DMS53 treated with DMSO at 0.1 percent for 48 hours (cell line): ENCODE measurements at regions not wholly inside any gene's neighbourhood (a gene's known extent, or its start where the extent isn't known, plus 50 kb on each side); places are given as distances from the start of the nearest gene placed in this dataset.

Experiments
- DNase-seq: peaks from one replicate; lab custom pipeline; 2025; ENCODE audit not compliant: unreplicated experiment; lab: John Stamatoyannopoulos, UW

DNA sequence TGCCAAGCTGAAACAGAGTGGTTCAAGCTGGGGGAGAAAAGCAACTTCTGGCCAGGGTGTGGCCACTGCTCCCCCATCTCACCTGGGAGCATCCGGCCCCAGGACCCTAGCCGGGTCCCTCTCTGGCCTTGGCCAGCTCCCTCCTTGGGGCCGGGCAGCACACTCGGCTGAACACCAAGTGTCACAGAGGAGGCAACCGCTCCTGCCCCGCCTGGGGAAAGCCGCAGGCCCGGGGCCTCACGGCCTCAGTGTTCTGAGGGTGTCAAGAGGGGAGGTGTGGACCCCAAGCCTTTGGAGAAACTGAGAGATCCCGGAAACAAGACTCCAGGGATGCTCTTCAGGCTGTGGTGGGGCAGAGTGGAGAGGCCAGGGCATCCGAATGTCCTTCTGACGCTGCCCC lies 88.4 kb downstream of the ENGASE start:
- DNase-seq = no peak

DNA sequence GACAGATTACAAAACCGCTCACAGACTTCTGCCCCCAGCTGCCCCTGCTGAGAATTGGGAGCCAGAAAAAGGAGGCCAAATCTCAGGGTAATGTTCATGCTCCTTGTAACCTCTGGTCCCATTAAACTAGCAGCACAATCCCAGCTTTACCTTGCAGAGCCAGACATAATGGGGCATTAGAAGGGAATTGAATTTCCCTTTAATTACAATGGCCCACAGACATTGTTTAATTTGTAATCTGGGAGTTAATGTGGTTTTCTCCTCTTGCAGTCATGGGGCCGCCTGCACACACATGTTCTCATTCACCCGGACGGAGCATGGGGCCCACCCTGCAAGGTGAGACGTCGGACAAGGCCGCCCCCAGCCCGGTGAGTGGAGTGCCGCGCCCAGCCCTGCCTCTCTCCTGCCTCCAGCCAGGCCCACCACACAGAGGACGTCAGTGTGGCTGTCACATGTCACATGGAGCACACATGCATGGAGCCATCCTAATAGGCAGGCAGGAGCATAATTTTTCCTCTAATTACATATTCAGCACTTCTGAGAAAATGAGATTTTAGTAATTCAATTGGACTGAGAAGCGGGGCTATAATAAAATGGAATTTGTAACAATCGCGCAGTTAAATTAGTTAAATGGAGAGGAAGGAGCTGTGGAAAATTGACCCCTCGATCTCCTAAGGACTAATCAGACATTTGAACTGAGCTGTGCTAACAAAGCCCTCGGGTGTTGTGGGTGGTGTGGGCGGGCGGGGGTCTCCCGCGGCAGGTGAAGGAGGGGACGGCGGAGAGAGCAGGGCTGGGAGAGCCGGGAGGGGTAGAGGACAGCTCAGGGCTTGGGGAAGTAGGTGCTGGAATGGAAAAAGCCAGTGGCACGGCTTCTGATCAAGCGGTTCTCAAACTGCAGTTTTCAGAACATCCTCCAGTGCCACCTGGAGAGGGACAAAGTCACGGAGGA lies 87.7 kb downstream of the ENGASE start:
- no peak for DNase-seq

DNA sequence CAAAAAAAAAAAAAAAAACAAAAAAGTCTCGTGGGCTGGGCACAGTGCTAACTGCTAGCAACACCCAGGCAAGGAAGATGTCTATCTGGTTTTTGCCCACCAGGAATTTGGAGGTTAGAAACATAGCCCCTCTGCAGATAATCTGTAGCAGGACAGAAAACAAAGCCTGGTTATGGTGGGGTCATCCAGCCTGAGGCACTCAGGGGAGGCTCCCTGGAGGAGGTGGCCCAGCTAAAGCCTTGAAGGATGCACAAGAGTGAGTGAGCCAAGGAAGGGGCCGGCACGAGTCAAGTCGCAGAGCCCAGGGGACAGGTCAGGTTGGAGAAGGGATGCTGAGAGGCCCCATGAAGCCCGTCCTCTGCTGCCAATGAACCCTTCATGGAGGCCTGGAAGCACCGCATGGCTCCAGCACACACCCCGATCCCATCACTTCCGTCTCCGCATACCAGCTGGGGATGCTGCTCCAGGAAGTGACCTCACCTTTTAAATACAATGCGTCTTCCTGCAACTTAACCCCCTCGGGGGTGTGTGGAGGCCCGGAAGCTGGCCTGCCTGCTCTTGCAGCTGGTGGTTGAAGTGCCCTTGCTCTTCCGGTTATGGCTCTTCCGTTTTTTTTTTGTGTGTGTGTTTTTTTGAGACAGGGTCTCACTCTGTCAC lies 86.5 kb downstream of the ENGASE start:
- no peak for DNase-seq

DNA sequence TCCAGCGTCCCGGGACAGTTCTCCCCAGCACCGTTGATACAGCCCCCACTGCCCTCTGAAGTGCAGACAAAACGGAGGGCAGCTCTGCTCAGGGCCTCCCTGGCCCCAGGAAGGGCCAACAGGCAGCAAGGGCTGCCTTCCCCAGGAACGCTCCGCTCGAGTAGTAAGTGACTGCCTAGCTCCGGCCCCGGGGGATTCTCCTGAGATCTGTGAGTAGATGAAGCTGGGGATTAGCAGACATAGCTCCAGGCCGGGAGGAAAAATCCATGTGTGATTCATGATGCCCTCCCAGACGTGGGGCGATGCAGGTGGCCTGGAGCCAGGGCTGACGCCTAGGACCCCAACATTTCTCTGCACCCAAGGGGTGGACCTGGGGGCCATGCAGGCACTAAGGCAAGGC lies 85.3 kb downstream of the ENGASE start:
- DNase-seq = no peak

DNA sequence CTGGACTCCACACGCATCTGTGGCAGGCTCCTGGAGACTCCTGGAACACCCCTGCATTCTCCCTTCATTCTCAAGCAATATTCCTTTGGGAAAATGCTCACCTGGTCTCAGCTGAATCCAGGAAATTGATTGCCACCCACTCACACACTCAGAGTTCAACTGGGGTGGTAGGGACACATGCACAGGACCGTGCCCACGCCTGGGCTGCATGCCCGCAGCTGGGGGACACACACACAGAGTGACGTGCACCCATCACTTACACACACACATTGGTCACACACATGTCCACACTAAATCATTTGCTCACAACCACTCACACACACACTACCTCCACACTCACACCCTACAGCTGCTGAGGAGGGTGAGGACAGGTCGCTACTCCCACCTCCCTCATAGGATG lies 84.8 kb downstream of the ENGASE start:
- no peak for DNase-seq

DNA sequence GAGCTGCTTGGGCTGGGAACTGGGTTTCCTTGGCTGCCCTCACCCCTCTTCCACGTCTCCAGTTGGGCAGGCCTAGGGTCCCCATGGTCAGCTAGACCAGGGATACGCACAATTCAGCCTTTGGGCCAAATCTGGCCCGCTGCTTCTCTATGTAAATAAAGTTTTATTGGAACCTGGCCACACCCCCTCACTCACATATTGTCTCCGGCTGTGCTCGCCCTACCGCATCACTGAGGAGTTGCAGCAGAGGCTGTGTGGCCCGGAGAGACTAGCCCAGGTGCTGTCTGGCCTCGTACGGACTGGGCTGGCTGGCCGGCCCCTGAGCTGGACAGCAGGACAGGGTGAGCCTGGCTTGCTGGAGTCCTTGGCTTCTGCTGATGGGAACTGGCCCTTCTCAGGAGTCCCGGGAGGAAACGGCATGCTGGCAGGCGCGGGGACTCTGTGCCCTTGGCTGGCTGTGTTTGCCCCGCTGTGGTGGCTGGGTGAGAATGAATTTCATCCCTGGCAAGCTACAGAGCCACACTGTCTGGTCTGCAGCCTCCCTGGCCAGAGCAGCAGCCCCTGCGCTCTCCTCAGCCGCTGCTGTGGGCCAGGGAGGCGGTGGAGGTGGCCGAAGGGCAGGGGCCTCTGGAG lies 82.0 kb downstream of the ENGASE start:
- DNase-seq = no peak

DNA sequence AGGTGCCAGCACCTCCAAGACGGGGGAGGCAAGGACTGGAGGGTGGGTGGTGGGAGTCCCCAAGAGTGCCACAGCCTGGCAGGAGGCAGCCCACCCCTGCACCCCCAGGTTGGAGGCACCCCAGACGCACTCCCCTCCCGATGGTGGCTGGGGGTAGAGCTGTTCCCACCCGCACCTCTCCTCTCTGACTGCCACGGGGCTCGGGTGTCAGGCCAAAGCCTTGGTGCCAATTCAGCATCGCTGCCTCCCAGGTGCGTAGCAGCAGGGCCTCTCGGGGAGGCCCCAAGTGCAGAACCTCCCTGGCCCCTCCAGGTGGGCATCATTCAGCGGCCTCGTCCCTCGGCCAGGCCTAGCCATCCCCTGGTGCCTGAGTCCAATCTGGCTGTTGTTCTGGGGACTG lies 81.1 kb downstream of the ENGASE start:
- DNase-seq = no peak

DNA sequence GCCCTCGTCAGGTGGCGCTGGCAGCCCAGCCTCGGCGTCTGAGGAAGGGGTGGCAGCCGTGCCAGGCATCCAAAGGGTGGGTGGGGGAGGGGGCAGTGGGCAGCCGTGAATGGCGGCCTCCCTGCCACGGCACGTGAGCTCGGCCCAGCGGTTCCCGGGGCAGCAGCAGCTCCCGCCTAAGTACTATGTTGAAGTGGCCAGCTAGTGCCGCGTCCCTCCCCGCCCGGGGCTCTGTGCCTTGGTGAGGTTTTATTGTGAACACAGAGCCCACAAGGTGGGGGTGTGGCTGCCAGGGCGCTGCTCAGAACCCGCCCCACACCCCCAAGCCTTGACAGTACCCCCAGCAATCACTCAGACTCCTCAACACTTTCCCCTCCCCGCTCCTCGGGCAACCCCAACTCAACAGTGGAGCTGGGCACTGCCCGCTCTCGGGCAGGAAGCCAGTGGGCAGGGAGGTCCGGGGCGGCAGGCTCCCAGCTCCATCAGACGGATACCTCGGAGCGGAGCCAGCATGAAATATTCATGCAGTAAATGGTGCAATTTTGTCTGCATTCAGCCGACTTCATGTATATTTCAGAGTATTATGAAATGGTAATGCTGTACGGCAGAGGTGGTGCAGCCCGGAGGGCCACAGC lies 80.4 kb downstream of the ENGASE start:
- no peak for DNase-seq

DNA sequence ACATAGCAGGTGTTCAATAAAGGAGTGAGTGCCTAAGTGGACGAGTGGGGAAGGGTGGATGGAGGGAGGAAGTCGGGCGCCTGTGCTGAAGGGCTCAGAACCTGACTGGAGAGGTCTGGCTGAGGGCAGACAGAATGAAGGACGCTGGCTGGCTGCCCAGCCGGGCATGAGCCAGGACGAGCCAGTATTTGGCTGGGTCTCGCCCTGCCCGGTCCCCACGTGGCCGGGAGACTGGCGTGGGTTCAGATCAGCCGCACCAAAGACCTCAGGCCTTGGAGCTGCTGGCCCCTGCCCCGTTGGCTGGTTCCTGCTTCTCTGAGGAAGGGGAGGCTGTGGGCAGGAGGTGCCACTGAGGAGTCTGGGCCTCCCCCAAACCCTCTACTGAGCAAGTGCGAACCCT lies 79.8 kb downstream of the ENGASE start:
- no peak for DNase-seq

DNA sequence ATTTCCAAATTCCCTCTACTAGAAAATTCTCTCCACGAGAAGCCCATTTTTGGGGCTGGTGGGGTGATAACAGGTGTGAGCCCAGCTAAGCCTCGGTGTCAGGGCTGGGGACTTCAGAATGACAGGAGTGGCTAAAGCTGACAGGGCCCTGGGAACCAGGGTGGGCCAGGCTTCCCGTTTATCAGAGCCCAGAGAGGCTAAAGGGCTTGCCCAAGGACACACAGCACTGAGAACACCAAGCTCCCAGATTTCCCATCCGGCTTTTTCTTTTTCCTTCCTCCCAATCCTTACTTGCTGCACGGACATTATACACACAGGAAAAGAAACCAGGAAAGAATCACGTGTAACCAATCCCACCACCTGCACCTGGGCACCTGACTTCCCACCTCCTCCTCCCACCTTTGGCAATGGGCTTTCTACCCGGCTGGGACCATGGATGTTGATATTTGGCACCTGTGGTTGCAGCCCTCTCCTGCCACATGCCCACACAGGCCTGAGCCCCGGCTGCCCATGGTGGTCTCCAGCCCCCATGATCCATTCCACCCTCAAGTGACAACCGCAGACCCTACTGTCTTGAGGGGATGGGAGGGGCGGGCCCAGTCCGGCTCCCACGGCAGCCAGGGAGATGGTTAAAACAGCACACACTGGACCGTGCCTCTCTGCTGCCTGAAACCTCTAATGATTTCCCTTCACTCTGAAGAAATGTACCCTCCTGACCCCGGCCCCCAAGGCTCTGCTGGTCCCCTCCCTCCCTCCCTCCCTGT lies 78.9 kb downstream of the ENGASE start:
- DNase-seq = no peak

DNA sequence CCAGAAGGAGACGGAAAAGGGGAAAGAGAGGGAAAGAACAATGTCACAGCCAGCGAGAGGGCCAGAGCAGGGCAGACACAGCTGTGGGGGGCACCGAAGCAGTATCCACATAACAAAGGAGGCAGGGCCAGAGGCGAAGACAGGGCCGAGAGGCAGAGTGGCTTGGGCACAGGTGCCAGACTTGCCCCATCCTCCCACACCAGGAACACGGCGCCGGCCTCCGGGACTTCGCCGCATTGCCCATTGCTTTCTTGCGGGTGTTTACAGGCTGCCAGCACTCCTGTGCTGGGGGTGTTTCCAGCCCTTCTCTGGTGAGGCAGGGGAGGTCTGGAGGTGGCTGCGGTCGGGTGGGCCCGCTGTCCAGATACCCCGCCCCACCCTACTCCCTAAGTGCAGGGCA lies 78.0 kb downstream of the ENGASE start:
- DNase-seq = no peak

DNA sequence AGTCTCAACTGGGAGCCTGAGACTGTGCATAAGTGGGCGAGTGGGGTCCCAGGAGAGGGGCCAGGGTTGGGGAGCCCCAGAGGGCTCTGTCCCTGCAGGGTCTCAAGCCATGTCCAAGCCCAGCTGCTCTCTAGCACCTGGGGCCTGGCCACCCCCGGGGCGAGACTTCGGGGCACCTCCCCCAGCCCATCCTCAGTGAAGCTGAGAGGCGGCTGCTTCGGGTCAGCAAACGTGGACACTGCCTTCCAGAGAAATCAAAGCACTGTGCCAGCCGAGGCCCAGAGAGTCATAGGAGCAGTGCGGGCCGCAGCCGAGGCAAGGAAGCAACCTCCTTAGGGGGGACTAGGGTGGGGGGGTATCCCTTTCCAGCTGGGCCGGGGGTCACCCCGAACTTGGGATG lies 77.5 kb downstream of the ENGASE start:
- DNase-seq = no peak

DNA sequence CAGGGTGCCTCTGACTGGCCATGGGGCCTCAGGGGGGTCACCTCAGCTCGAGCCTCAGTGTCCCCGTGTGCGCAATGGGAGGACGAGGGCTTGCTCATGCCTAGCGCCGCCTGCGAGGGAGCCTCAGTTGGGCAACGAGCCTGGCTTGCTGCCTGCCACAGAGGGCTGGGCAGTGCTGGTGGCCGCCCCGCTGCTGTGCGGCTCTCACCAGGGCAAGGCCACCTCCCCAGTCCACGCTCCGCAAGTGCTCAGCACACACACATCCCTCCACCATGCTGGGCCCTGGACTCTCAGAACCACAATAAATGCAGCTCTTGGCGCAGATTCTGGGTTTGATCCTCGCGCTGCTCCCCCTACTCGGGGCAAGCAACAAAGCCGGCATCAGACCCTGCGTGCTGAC lies 76.2 kb downstream of the ENGASE start:
- no peak for DNase-seq

DNA sequence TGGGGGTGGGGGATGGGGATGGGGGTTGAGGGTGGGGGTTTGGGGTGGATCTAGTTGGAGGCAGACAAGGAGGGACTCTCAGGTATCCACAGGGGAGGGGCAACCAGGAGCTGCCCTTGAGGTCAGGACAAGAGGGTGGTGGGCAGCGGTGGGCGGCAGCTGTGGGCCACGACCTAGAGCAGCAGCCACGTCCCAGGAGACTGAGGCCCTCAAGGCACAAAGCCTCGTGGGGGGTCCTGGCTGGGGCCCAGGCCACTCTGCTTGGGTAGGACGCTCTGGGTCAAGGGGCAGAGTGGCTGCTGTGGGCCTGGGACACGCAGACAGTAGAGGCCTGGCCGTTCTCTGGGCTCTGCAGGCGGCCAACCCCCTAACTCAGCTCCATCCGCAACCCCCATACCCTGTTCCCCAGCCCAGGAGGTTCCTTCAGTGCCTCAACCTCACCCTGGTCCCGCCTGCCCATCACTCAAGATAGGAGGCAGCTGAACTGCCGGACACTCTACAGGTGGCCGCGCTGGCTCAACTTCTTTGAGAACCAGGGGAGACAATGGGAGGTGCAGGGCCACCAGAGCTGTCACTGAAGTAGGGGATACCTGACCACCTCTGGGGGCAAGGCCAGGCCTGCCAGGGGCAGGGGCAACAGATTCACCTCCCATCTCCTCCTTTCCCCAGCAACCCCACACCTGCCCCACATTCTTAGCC lies 75.6 kb downstream of the ENGASE start:
- no peak for DNase-seq

DNA sequence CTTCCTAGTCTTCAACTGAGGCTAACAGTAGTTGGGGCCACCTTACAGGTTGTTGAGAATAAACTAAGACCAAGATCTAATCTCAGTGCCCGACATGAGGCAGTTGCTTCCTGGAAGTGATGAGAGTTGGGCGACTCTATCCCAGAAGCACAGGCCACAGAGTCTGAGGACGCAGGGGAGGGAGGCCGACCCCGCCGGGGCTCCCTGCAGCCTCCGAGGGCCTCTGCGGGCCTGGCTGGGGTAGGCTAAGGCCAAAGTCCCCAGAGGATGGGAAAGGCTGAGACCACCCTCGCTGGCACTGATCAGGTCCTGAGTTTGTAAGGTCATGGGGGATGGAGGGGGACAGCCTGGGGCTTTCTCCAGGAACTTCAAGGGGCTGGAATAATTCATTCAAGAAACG lies 74.0 kb downstream of the ENGASE start:
- DNase-seq = no peak

DNA sequence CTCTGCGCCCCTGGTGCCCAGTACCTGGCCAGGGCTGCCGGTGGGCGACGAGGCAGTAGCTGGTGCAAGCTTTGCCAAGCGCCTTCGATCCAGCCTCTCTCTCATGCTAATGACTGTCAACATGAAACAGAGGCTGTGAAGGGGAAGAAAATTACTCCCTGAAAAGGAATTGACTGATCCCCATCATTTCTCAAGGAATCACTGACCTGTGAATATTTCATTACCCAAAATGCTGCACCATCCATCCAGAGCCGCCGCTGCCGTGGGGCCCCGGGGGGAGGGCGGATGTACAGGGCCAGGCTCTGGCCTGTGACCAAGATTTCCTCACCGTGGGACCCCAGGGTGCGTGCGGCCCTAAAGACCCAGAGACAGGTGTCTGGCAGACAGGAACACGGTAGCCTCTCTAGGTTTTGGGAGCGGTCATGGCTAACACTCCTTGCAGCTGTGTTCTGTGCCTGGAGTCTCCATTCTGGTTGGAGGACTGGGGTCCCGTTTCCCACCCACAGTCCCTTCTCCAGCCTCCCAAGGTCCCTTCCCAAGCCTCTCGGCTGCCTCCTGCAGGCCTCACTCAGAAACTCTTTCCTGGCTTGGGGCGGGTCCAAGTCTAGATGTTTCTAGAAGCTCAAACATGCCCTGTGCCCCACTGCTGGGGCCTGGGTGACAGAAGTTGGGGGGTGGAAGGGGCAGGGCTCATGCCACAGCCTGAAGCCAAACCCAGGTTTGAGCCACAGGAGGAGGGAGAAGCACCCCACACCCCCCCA lies 73.3 kb downstream of the ENGASE start:
- no peak for DNase-seq

DNA sequence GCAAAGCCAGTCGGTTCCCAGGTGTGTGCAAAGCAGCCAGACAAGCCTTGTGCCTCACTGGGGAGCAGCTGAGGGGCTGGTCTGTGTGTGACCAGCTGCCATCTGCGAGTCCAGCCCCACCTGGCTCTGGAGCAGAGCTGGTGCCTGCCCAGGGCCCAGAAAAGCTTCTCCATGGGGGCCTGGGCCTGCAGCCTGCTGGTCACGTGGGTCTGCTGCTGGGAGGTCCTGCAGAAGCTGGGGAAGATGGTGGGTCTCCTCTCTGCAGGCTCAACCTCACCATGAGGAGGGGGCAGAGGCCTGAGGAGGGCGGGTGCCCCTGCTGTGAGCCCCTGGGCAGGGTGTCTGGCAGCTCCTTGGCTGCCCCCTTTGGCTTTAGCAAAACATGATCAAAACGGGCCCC lies 71.9 kb downstream of the ENGASE start:
- DNase-seq = no peak

DNA sequence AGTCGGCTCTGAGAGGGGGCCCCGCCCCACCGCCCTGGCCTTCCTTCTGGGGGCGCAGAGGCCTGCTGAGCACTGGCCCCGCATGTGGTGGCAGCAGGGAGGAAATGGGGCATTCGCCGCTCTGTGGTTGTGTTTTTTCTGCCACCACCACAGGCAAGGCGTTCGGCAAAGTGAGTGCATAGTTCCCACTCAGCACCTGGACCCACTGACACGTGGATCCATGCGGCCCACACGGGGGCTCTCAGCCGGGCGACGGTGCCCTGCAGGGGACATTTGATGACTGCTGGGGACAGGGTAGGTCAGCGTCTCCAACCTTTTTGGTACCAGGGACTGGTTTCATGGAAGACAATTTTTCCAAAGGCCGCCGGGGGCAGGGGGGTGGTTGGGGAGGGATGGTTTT lies 70.9 kb downstream of the ENGASE start:
- DNase-seq = no peak

DNA sequence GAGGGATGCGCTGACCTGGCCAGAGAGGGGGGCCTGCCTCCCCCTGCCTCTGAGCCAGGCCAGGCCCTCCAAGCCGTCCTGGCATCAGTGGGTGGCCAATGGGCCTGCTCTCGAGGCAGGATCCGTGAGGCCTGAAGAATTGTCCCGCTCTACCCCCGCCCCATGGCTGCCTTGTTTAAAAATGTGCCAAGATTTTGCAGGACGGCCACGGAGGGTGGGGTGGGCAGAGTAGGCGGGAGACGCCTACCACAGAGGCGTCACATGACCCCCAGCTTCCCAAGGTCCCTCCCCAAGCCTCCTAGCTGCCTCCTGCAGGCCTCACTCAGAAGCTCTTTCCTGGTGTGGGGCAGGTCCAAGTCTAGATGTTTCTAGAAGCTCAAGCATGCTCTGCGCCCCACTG lies 69.5 kb downstream of the ENGASE start:
- DNase-seq = no peak

DNA sequence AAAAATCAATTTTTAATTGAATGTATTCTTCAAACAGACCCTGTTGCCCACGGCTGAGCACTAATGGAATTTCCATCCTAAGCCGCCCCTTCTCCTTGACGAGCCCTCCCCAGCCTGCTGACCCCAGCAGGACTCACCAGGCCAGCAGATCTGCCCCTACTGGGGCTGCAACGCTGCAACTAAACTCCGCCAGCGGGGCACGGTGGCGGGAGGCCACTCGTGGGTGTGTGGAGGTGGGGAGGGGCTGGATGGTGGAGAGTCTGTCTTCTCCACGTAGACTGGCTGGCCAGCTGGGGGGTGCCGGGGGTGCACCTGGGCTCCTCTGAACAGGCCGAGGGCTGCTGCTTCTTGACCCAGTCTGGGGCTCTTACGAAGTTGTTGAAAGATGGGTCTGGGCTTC lies 67.8 kb downstream of the ENGASE start:
- no peak for DNase-seq
